ENCODE measurements at regions not wholly inside any gene's neighbourhood (a gene's known extent, or its start where the extent isn't known, plus 50 kb on each side); places are given as distances from the start of the nearest gene placed in this dataset.
"Not testable (repeated sequence)": the region's sequence is repeated elsewhere in the genome, so short reads cannot be mapped to it uniquely, and the experiment has no call there.

DNA sequence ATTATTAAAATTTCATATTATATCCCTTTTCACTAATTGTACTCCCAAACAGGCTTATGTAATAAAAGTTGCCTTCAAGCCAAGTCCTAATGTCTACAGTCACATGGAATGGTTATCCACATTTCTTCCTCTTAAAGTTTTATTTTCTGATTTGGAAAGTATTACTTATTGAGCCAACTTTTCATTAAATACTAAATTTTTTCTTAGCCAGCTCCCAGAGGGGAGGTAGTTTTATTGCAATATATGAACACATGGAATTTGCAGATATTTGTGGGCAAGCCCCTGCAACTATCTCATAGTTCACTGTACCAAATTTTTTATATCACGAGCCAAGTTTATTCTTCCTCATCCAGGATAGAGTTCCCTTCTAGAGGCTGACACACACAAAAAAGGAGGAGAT is 332.8 kb upstream of the PTGER4 start:
- no peak for DNase-seq

GRCh38 chr5:40338434-40338833 is 341.3 kb upstream of the PTGER4 start:
- not testable (repeated sequence) for DNase-seq

- no peak for DNase-seq
These were observed 345.5 kb upstream of the PTGER4 start for GRCh38 chr5:40334242-40334635.

GRCh38 chr5:40333459-40334241 is 346.1 kb upstream of the PTGER4 start:
- DNase-seq: no peak

GRCh38 chr5:40332970-40333369 is 346.7 kb upstream of the PTGER4 start:
- no peak for DNase-seq

- no peak for DNase-seq
These were observed 348.1 kb upstream of the PTGER4 start for GRCh38 chr5:40331616-40332015.

DNA sequence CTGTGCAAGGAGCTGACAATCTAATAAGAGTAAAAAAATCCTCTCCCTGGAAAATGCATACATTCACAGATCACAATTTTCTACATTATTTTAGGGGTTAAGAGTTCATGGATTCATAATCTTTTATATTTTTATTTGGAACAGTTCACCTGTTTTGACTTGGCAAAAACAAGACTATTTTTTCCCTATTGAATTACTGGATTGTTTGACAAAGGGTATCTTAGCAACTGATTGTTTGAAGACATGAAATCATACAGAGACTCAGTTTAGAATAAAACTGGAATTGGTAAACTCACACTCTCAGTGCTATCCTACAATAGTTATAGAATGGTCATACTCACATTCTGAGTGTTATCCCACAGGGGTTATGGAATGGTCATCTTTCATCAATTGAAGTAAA is 358.2 kb upstream of the PTGER4 start:
- no peak for DNase-seq

- no peak for DNase-seq
These were observed 361.3 kb upstream of the PTGER4 start for GRCh38 chr5:40318395-40318794.

- DNase-seq: no peak
These were observed 362.7 kb upstream of the PTGER4 start for GRCh38 chr5:40317023-40317422.

GRCh38 chr5:40315126-40315525 is 364.6 kb upstream of the PTGER4 start:
- DNase-seq: no peak

- no peak for DNase-seq
These were observed 365.4 kb upstream of the PTGER4 start for GRCh38 chr5:40314275-40314674.

DNA sequence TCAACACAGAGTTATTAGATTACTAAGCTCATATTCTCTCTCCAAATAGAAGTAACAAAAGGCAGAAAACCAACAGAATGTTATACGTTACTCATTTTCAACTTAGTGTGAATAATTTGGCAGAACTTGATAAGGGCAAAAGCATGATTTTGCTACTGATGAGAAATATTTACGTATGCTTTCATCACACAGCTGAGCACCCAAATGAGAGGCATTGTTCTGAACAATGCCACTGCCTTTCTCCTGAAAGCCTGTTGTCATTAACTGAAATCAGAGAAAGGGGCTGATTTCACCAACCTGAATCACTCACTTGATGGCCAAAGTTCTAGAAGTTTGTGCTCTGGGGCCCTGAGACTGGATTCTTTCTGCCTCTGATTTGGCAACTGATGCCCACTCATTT is 367.5 kb upstream of the PTGER4 start:
- DNase-seq: no peak

GRCh38 chr5:40309851-40310250 is 369.9 kb upstream of the PTGER4 start:
- no peak for DNase-seq

GRCh38 chr5:40308867-40309266 is 370.8 kb upstream of the PTGER4 start:
- no peak for DNase-seq

GRCh38 chr5:40307920-40308319 is 371.8 kb upstream of the PTGER4 start:
- DNase-seq: no peak

DNA sequence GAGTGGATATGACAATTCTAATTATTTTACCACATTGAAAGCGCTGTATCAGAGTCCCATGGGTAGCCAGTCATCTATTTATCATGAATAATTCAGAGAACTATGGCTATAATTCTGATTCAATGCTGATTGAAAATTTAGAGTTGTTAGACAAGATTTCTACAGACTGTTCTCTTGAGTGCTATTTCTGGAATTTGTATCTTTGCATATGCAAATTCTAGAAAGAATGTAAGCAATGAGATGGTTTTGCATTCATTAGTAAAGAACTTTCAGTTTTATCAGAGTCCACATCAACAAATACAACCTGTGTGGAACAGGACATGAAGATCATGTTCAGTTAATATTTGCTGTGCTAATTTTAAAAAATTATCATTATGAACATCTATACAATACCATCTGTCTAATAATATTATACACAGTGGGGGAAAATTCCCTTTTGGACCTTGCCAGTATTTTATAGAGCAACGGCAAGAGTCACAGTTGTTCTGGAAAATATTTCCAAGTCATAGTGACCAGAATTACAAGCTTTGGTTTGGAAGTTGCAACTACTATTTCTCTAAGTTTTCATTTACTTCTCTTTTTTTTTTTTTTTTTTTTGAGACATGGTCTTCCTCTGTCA is 372.7 kb upstream of the PTGER4 start:
- no peak for DNase-seq

GRCh38 chr5:40292006-40292405 is 387.7 kb upstream of the PTGER4 start:
- DNase-seq: no peak

DNA sequence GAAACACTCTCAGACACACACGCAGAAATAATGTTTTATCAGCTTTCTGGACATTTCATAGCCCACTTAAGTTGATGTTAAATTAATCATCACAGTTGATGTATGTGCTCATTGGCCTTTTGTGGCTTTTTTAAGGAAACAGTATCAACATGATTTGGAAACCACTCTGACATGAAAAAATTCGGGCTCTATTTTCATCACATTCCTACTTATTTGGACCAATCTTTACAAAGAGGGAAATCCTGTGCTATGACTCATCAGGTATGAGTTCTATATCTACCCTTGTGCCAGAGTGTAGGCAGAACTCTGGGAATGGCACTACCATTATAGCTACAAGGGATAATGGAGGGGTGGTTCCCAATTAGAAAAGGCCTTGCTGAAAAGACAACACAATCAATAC is 388.4 kb upstream of the PTGER4 start:
- no peak for DNase-seq

- no peak for DNase-seq
These were observed 390.8 kb upstream of the PTGER4 start for GRCh38 chr5:40288800-40289485.

- no peak for DNase-seq
These were observed 394.9 kb upstream of the PTGER4 start for GRCh38 chr5:40284863-40285262.

GRCh38 chr5:40278881-40279280 is 400.8 kb upstream of the PTGER4 start:
- DNase-seq: no peak

DNA sequence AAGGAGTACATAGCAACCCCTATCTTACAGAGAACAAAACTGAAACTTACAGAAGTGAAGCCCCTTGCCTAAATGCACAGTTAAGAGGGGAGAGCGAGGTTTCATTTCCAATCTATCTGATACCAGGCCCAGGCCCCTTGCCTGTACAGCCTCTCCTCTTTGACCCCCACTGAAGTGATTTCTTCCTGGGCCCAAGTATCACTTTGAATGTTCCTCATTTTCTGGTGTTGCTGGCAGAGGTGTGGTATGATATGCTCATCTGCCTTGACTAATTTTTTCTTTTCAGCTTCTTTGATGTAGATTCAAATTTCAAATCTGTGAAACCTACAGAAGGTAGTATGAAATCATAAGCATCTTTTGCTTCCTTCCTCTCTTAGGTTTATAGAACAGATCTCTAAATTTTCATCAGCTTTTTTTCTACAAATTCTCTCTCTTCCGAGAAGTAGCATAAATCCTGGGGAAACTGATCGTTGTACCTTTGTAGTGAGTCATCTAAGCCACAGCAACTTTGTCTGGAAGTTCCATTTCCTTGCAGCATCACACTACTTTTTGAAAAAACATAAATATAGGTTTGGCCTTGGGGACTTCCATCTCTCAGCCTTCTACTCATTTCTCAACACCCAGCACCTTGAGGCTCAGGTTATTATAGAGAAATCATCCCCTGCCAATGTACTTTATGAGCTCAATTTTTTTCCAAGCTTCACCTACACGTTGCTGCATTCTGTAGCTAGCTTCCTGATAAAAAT is 402.4 kb upstream of the PTGER4 start:
- DNase-seq: no peak

DNA sequence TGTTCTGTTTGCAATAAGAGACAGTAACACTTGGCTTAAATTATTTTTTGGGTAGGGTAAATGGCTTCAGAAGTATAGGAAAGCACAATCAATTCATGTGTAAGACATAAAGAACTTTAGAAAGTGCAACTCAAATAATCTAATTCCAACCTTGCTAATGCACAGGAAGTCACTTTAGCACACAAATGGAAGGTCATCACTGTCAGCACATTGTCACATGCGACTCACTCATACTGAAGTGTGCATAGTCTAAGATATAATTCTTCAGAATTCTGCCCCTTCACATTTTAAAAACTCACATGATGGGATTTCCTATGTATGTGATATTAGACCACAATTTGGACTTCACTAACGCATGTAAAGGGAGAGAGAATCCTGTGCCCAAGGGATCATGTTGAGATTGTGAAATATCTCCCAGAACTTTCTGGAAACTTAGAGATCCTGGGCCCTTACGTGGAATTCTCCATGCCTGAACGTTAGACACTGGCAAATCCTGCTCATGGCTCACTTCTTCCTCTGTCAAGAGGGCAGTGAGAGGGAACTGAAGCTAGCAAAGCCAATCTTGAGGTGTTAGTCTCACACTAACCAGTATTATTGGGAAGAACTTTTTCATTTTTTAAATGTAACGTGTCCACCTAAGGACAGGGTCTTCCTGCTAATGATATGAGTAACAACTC is 403.2 kb upstream of the PTGER4 start:
- no peak for DNase-seq
